K562 (cell line): ENCODE measurements at regions not wholly inside any gene's neighbourhood (a gene's known extent, or its start where the extent isn't known, plus 50 kb on each side); places are given as distances from the start of the nearest gene placed in this dataset.

Experiments used
- HBP1 ChIP-seq: fragments of 450-650 bp; formaldehyde crosslinking; IDR thresholded peaks from 2 replicates; pipeline ENCODE4 v1.4.0; 2022; ENCODE audit warnings: missing genetic modification characterization
- HNRNPLL ChIP-seq: fragments of 200-400 bp; formaldehyde crosslinking; IDR thresholded peaks from 2 replicates; pipeline ENCODE4 v1.6.1; 2017; ENCODE audit warnings: low read length, low read depth, mild to moderate bottlenecking; ENCODE audit not compliant: poor library complexity, severe bottlenecking
- NCOA2 ChIP-seq, 2 experiments: fragments of 450-650 bp; IDR thresholded peaks; 2 replicates each; pipeline ENCODE4 v1.6.1; 2018; ENCODE audit warnings: mild to moderate bottlenecking in 2 of 2, moderate library complexity in 1 of 2; ENCODE audit not compliant: partially characterized antibody in 2 of 2
- POLR2G ChIP-seq: fragments of 200-400 bp; formaldehyde crosslinking; IDR thresholded peaks from 2 replicates; pipeline ENCODE4 v1.6.1; 2017; ENCODE audit warnings: low read depth, mild to moderate bottlenecking, antibody characterized with exemption, low read length, moderate library complexity
- RBM15 ChIP-seq: fragments of 200-400 bp; formaldehyde crosslinking; IDR thresholded peaks from 2 replicates; pipeline ENCODE4 v1.6.1; 2018; ENCODE audit warnings: mild to moderate bottlenecking, low read length, moderate library complexity; ENCODE audit not compliant: insufficient read depth
- ZBTB40 ChIP-seq, 2 experiments: fragments of 450-650 bp in 1 of 2; sonication (generic) in 1 of 2; formaldehyde crosslinking in 1 of 2; IDR thresholded peaks; 2 replicates each; pipeline versions ENCODE4 v1.7.1 to v1.9.0; 2016 to 2022; ENCODE audit warnings: inconsistent platforms in 1 of 2, mild to moderate bottlenecking in 1 of 2, missing genetic modification reagents in 1 of 2
- ZNF263 ChIP-seq: sonication (generic); formaldehyde crosslinking; IDR thresholded peaks from 2 replicates; pipeline ENCODE4 v1.8.0; 2022; ENCODE audit warnings: mild to moderate bottlenecking, missing genetic modification reagents, borderline replicate concordance
- ZNF584 ChIP-seq: fragments of 200-800 bp; sonication (Bioruptor generic); IDR thresholded peaks from 2 replicates; pipeline ENCODE4 v1.6.1; 2016; ENCODE audit warnings: low read depth, mild to moderate bottlenecking, missing genetic modification characterization, missing compliant biosample characterization
- ZNF639 ChIP-seq, 2 experiments: fragments of 200-800 bp in 1 of 2; sonication (Bioruptor generic) in 1 of 2; sonication (generic) in 1 of 2; formaldehyde crosslinking in 1 of 2; IDR thresholded peaks in 1 of 2; conservative IDR thresholded peaks in 1 of 2; 2 replicates each; pipeline versions ENCODE4 v1.5.0 to v1.6.1; 2016 to 2020; ENCODE audit warnings: missing compliant biosample characterization in 1 of 2, missing genetic modification characterization in 1 of 2, missing genetic modification reagents in 1 of 2
- TF ChIP-seq, protein P1 (sequence below), 3 experiments: fragments of 200-800 bp in 1 of 3; sonication (Bioruptor generic) in 1 of 3; sonication (generic) in 1 of 3; formaldehyde crosslinking in 1 of 3; IDR thresholded peaks; 2 replicates each; pipeline versions ENCODE4 v1.6.1 to v1.8.0; 2016 to 2022; ENCODE audit warnings: mild to moderate bottlenecking in 2 of 3, missing compliant biosample characterization in 2 of 3, missing genetic modification characterization in 2 of 3, missing genetic modification reagents in 1 of 3

GRCh38 chr12:34335819-34336262, 313.5 kb downstream of the ALG10 start (continued):
- TF ChIP-seq NCOA2 (IDR thresholded peaks at IDR 0.05; ENCODE audit: partially characterized antibody in 2 of 2) (no peak), ZNF584 (CRISPR knock-in tag) (no peak), POLR2G (peak; percentile 79), ZBTB40 (IDR thresholded peaks at IDR 0.05) (no peak), ZBTB40 (CRISPR knock-in tag; IDR thresholded peaks at IDR 0.05) (no peak), ZNF639 (CRISPR knock-in tag; conservative IDR thresholded peaks at IDR 0.05 in 1 of 2, IDR thresholded peaks at IDR 0.05 in 1 of 2) (no peak), HBP1 (CRISPR knock-in tag) (no peak), RBM15 (no peak), ZNF263 (CRISPR knock-in tag) (no peak), HNRNPLL (no peak)
- TF ChIP-seq, protein P1, sequence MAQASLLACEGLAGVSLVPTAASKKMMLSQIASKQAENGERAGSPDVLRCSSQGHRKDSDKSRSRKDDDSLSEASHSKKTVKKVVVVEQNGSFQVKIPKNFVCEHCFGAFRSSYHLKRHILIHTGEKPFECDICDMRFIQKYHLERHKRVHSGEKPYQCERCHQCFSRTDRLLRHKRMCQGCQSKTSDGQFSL (CRISPR knock-in tag; IDR thresholded peaks at IDR 0.05) = peak; percentile 89
- TF ChIP-seq, protein P1 (tag; IDR thresholded peaks at IDR 0.05) = peak in 1 of 2 experiments; percentile 90; a peak in 2 of 4 replicates
